Psoas muscle (tissue), 7 donors: ENCODE measurements at regions not wholly inside any gene's neighbourhood (a gene's known extent, or its start where the extent isn't known, plus 50 kb on each side); places are given as distances from the start of the nearest gene placed in this dataset.

Experiments used
- ATAC-seq, 4 donors: fragments of 200-7000 bp; cut with Tn5 transposase; one replicate each; pipeline ENCODE4 v1.9.1; 2020; ENCODE audit warnings: moderate library complexity in 3 of 4, mild to moderate bottlenecking in 2 of 4
- DNase-seq, 2 donors: peaks; one replicate each; pipeline ENCODE4 v3.0.0-alpha.2; 2020
- H3K27ac ChIP-seq: fragments of 200-600 bp; one replicate; pipeline ENCODE4 v1.8.0; 2022
- H3K27me3 ChIP-seq, 3 donors: fragments of 200-600 bp in 1 of 3; one replicate each; pipeline versions ENCODE4 v1.6.1 to v1.8.0; 2013 to 2022; ENCODE audit warnings: low read length in 2 of 3, mild to moderate bottlenecking in 2 of 3, moderate library complexity in 1 of 3; ENCODE audit not compliant: insufficient read depth in 3 of 3
- H3K36me3 ChIP-seq, 2 donors: fragments of 200-600 bp in 1 of 2; one replicate each; pipeline versions ENCODE4 v1.6.1 to v1.8.0; 2013 to 2022; ENCODE audit warnings: low read depth in 1 of 2, mild to moderate bottlenecking in 1 of 2, moderate library complexity in 1 of 2; ENCODE audit not compliant: insufficient read depth in 1 of 2
- H3K4me1 ChIP-seq: fragments of 200-600 bp; one replicate; pipeline ENCODE4 v1.8.0; 2022
- H3K4me3 ChIP-seq: fragments of 200-600 bp; one replicate; pipeline ENCODE4 v1.8.0; 2022; ENCODE audit warnings: mild to moderate bottlenecking
- H3K9me3 ChIP-seq: fragments of 200-600 bp; one replicate; pipeline ENCODE4 v1.8.0; 2022
- CTCF ChIP-seq: fragments of 200-600 bp; IDR thresholded peaks from one replicate; pipeline ENCODE4 v1.8.0; 2022; ENCODE audit warnings: antibody characterized with exemption
- WGBS, 3 donors: extraction: QIAGEN DNeasy Blood & Tissue Kit; methylation state at CpG; one replicate each; pipeline versions ENCODE4 v1.1.6 to v1.1.7; 2013; 5-methylcytosine and 5-hydroxymethylcytosine counted together
- intact Hi-C, 2 donors: fragments of 100-400 bp; cut with DNase I; formaldehyde crosslinking; loops; one replicate each; pipeline versions ENCODE4 v1.11.0 to v1.14.2; 2022
- donor health status: healthy with polysubstance abuse.
- donor health status: DM: no; HTN: no; CAD: no; lungs with moderate emphysema.
- donor health status: Bipolar disorder and iron deficiency.
- donor health status: healthy.
- donor health status: DM: yes; HTN: yes; CAD: no.
- donor health status: DM: no; HTN: no; CAD: no.
- donor health status: DM: yes; HTN: yes; CAD: no.

- no peak for TF ChIP-seq CTCF
- Histone ChIP-seq H3K27me3 (no peaks in the 10 kb centered on the region), H3K4me1 (no peaks in the 10 kb centered on the region), H3K27ac (no peak overlapping the region), H3K4me3 (no peak overlapping the region), H3K36me3 (no peaks in the 10 kb centered on the region), H3K9me3 (no peaks in the 10 kb centered on the region)
- DNase-seq, result no peak
- intact Hi-C loops, result no loop called here
- no peak for ATAC-seq
Observed at GRCh38 chr3:181134873-181135272, 145.3 kb upstream of the DNAJC19 start.

DNA sequence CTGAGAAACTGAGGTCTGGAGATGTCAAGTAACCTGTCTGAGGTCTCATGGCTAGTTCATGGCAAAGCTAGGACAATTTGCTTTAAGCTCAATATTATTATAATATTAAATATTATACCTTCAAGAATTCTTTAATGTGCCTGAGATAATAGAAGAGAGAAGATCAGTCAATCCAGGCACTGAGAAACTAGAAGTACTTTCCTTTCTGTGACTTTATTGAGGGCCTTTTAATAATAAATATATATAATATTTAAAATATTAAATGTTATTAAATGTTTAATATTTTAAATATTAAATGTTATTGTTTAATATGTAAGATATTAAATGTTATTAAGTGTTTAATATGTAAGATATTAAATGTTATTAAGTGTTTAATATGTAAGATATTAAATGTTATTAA lies 144.3 kb upstream of the DNAJC19 start:
- Histone ChIP-seq H3K27me3 (no peaks in the 10 kb centered on the region), H3K27ac (no peak overlapping the region), H3K4me1 (no peaks in the 10 kb centered on the region), H3K36me3 (no peaks in the 10 kb centered on the region), H3K4me3 (no peak overlapping the region), H3K9me3 (no peaks in the 10 kb centered on the region)
- intact Hi-C loops, result no loop called here
- TF ChIP-seq CTCF, result no peak
- ATAC-seq (no peak), DNase-seq (no peak)

GRCh38 chr3:181105646-181106045 lies 116.1 kb upstream of the DNAJC19 start:
- H3K36me3 ChIP-seq, result no peaks in the 10 kb centered on the region
- intact Hi-C loops, result no loop called here
- H3K4me1 ChIP-seq, result no peaks in the 10 kb centered on the region
- no peak for ATAC-seq
- no peak for TF ChIP-seq CTCF
- 55 to 56% (median 55%) methylated on average over 3 of the region's 3 CpGs for WGBS, 3 donors
- H3K27me3 ChIP-seq, result no peaks in the 10 kb centered on the region
- H3K9me3 ChIP-seq, result no peaks in the 10 kb centered on the region
- no peak for DNase-seq
- no peak overlapping the region for H3K27ac ChIP-seq
- H3K4me3 ChIP-seq, result no peak overlapping the region

GRCh38 chr3:181103605-181104004 lies 114.1 kb upstream of the DNAJC19 start:
- Histone ChIP-seq H3K27ac (no peak overlapping the region), H3K27me3 (no peaks in the 10 kb centered on the region), H3K36me3 (no peaks in the 10 kb centered on the region), H3K9me3 (no peaks in the 10 kb centered on the region), H3K4me3 (no peak overlapping the region), H3K4me1 (no peaks in the 10 kb centered on the region)
- intact Hi-C loops, result no loop called here
- ATAC-seq (no peak), DNase-seq (no peak)
- TF ChIP-seq CTCF, result no peak

DNA sequence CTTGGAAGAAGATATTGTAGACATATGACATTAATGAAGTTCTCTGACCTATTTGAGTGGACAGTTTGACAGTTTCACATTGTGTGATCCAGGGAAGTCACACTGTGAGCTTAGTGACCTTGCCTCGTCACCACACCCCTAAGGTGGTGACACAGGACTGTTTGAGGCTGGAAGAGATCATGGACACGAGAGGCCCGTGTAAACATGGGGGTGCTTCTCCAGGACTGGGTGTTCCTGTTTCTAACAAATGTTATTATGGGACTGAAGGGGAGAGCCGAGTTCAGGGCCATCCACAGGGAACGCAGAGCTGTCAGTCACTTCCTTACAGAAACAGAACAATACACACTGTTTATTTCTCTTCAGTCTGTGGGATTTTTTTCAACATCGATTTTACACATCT lies 96.5 kb upstream of the DNAJC19 start:
- DNase-seq (no peak), ATAC-seq (no peak)
- no peak overlapping the region for H3K4me3 ChIP-seq
- H3K36me3 ChIP-seq, result no peaks in the 10 kb centered on the region
- no peak overlapping the region for H3K27ac ChIP-seq
- intact Hi-C loops, result no loop called here
- no peak for TF ChIP-seq CTCF
- 50 to 70% (median 54%) methylated on average over 6 of the region's 6 CpGs for WGBS, 3 donors
- peaks cover 3% of the 10 kb centered on the region for H3K9me3 ChIP-seq
- peaks cover 4% of the 10 kb centered on the region for H3K4me1 ChIP-seq
- H3K27me3 ChIP-seq, result no peaks in the 10 kb centered on the region
